Hepatic stellate cell (primary cell): ENCODE measurements at regions not wholly inside any gene's neighbourhood (a gene's known extent, or its start where the extent isn't known, plus 50 kb on each side); places are given as distances from the start of the nearest gene placed in this dataset.
"Not testable (repeated sequence)": the region's sequence is repeated elsewhere in the genome, so short reads cannot be mapped to it uniquely, and the experiment has no call there.

ENCODE experiments used
- DNase-seq: peaks from one replicate; pipeline ENCODE4 v3.0.0; 2011; ENCODE audit warnings: low spot score

DNA sequence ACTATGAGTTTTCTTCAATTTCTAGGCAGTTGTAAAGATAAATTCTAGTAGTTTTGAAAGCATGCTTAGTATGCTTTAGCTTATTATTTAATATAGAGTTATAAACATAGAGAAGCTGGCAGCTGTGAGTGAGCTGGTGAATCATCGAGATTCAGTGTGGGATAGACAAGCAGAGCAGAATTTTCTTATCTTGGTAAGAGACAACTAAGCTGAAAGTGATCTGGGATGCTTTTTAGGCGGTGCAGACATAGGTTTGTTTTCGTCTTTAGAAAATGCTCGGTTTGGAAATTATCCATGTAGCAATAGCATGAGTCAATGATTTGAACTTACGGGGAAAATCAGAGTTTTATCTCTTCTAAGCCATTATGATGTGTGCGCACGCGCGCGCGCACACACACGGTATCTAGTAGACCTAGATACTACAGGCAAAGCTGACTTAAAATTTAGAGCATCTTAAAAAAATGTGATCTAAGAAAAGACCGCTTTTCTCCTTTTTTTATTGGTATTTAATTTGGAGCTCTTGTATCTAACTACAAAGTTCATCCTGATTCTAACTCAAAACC, 128.3 kb upstream of the MAP3K7 start:
- DNase-seq: no peak

DNA sequence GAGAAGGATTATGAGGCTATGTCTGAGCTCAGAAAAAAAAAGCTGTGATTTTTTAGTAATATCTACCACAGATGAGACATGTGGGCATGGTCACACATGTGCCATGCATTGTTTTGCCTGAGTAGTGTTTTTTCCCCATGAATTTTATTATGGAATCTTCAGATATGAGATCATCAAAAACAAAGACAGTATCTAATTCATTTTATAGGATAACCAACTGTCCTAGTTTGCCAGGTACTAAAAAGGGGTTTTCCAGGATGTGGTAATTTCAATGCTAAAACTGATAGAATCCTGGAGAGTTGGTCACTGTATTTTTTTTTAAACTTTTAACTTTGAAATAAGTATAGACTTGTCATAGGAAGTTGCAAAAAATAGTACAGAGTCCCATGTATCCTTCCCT, 127.4 kb upstream of the MAP3K7 start:
- no peak for DNase-seq

DNA sequence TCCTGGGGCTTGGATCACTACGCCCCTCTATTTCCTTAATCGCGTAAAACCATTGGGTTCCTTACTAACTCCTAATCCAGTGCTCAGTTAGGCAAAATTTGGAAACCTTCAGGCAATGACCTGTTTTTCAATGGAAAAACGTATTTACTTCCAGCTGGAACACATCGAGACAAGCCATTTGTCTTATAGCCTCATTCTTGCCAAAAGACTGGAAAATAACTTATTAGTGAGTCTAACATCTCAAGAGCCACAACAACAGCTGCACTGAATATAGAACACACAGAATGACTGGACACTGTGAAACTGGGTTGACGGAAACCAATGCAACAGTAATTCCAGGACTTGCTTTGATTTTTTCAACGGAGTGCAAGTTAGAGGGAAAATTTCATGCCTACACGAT, 125.2 kb upstream of the MAP3K7 start:
- DNase-seq: no peak

DNA sequence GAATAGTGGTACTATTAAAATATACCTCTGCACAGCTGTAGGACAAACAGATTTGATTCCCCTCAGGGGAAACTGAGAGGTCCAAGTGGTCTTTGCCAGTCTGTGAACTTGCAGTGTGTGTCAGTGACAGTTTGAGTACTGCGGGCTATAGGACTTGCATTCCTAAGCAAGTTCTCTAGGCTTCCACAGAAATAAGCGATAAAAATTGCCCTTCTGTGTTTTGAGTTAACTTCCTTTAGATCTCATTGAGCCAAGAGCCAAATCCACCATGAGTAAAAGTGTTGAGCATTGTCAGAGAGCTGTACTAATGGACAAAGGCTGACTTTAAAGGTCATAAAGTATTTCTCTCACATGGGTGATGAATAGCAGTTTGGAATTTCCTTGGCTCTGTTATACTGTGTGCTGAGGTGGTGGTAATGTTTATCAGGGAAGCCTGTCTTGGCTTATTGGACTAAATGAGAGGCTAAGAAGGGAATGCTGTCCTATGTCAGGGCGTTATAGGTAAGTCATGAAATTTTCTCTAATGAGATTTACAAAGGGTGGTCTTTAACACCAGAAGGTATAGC, 122.6 kb upstream of the MAP3K7 start:
- no peak for DNase-seq

DNA sequence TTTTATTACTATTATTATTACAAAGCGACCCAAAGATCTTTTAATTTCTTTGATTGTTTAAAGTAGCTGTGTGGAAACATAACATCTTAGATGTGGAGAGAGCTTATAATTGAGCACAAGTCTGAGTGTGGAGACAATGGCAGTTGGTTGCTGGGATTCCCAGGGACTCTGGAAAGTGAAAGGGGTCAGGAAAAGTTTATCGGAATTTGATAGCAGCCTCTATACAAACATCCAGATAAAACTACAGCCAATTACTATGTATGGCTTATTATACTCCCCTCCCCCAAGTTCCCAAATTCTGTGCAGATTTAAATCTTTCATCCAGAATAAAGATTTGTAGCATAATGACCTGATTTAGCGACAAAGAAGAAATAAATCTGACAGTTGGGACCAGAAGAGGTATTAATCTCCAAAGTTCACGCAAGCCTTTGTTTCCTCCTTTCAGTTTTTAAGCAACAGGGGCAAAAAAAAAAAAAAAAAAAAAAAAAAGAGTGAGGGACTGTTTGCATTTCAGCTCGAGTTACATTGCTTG, 121.4 kb upstream of the MAP3K7 start:
- no peak for DNase-seq

DNA sequence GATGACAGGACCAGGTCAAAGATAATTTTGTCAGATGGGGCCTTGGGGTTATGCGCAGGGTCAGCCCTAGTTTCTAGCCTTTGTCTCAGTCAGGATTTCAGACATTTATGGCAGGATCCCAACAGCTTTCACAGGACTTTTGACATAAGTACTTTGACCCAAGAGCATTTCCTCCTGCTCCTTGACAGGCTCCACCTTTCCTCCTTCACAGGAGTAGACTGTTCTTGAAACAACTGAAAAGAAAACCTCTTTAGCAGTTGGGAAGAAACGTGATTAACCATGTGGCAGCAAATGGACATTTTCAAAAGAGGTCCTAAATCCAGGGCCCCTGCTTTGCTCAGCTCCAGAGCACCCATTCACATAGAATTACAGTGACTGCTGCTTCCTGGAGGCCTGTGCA, 120.4 kb upstream of the MAP3K7 start:
- DNase-seq: no peak

DNA sequence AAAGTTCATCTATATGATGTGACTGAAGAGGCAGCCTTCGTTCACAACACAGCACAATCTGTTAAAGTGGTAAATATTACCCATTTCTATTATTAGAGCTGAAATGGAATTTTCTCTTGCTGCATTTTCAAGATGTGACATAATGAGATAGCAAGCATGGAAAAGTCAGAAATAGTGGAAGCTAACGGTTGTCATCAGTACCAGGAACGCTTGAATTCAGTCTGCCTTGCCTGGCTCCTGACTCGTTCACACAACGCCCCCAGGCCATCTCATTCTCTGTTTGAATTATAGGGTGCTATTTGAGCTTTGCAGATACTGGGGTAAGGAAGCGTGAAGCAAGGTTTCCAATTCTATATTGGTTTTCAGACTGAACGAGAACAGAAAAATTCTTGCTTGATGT, 116.5 kb upstream of the MAP3K7 start:
- no peak for DNase-seq

DNA sequence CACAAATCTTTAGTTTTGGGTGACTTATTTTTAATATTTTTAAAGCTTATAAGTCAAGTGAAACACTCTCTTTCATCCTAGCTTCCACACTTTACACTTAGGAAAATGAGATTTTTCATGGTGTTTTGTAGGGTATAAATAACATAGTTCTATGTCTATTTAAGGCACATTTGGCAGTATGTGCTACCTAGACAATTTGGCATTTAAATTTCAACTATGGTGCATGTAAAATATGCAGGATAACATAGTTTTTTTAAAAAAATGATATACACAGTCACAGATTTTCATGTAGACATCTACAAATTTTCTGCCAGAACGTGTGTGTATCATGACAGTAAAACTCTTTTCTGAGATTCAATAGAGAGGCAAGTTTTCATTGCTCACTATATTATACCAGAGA, 115.1 kb upstream of the MAP3K7 start:
- no peak for DNase-seq

DNA sequence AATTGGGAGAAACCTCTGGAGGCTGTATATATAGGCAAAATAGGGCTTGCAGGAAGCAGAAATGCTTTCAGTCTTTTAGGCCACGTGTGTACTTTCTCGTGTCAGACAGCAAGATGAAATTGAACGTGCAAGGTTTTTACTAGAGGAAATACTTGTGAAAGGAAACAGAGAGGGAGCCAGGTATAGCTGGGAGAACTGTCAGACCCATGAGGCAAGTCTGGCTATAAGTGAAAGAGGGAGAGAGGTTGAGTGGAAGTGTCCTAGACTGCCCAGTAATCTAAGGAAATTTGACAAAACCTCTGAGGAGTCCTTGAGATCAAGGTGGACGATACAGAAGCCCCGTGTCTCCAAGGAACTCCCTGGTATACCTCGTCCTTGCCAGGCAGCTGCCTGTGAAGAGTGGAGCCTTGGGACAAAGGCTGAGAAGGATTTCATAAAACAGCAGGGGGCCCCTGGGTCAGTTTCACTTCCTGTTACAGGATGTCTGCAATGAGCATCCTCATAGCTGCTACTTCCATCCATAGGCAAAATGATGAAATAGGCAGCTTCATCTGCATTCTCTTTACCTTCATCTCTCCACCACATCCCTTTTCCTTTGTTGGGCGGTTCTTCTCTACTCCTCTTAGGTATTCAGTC, 114.4 kb upstream of the MAP3K7 start:
- DNase-seq: no peak

DNA sequence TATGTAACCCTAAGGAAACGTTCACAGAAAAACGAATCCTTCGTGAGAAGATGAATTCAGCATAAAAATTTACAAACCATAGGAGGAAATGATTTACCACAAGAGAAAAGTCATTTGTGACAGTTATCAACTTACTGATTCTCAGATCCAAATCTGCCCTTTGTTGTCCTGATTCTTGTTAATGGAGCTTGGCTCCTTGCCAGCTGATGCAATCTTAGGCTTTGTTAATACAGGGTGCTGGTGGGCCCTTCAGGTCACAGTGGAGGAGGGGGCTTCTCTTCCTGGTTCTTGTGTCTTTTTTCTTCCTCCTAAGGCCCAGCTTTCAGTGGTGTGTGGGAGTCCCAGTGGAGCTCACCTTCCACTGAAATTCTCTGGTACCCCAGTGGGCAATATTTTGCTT, 108.4 kb upstream of the MAP3K7 start:
- DNase-seq: no peak

DNA sequence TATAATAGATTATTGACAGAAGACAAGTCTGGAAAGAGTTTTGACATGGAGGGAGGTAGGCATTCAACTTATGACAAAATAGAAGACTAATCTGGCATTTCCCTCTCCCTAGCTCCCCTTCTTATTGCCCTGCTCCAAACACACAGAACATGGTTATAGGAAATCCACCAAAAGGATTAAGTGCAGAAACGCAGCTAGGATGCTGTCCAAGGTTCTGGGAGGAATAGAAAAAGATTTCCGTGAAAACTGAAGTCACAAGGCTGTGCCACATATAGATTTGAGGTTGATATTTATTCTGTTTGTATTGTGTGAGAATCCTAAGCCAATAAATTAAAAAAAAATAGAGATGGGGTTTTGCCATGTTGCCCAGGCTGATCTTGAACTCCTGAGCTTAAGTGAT, 107.9 kb upstream of the MAP3K7 start:
- no peak for DNase-seq

DNA sequence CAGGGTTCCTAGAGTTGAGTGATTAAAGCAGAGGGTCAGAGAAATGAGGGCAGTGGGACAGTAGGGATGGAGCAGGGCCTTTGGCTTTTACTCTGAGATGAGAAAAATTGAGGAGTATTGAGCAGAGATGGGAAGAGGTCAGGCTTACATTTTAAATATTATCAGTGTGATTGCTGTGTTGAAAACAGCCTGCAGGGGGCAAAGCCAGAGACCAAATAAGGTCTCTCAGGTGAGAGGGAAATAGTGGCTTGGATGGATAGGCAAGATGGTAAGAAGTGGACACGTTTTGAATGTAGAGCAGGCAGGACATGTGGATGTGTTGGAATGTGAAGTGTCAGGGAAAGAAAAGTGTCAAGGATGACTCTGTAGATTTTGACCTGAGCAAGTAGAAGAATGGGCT, 105.0 kb upstream of the MAP3K7 start:
- DNase-seq: no peak

DNA sequence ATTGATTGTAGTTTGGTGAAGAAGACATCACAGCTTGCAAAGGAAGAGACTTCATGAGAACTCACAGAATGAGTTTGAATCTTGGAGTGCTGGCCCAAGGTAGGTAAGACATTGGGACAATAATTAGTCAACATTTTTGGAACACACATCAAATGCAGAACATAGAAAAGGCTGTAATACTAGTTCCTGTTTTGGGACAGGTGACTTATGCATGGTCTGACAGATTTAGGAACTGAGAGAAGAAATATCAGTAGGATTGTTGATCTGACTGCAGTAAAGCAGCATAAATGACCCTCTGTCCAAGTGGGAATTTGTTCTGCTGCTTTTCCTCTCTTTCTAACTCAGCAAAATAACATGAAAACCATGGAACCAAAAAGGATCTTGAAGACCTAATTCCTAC, 102.3 kb upstream of the MAP3K7 start:
- no peak for DNase-seq

DNA sequence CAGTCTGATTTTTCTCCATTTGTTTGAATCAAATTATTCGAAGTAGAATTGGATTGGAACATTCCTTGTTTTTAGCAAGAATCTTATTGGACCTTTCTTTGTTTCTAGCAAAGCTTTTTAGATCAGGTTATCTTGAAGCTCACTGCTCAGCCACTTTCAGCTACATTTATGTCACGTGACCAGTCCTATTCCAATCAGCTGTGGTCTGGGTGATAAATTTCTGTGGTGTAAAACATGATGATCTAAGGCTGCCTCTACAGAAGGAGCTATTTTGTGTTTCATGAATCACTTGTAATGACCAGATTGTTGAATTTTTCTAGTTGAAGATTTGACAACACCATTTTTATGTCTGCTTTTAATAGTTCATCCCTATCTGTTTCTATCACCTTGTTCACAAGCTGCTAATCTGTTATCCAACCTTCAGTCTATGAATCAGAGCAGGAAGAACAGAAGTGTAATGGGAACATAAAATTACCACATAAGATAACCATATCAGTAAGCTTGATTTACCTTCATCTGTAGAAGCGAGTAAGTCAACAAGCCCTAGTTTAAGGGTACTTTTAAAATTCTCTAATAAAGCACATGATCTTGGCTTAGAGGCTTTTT, 101.0 kb upstream of the MAP3K7 start:
- DNase-seq: no peak

DNA sequence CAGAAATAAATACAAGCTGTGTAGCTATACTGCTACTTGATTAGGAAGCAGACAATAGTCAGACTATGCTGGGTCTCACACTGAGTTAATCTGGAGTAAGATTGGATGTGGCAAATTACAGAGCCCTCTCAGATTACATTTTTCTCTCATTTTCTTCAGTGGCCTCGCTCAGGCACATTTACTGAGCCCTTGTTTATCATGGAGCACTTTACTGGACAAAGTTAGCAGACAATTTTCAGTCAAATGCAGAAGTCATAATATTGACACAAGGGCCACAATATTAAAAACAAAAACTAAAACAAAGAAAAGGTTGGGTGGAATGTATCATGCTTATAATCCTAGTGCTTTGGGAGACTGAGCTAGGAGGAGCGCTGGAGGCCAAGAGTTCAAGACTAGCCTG, 95.0 kb upstream of the MAP3K7 start:
- DNase-seq: no peak

DNA sequence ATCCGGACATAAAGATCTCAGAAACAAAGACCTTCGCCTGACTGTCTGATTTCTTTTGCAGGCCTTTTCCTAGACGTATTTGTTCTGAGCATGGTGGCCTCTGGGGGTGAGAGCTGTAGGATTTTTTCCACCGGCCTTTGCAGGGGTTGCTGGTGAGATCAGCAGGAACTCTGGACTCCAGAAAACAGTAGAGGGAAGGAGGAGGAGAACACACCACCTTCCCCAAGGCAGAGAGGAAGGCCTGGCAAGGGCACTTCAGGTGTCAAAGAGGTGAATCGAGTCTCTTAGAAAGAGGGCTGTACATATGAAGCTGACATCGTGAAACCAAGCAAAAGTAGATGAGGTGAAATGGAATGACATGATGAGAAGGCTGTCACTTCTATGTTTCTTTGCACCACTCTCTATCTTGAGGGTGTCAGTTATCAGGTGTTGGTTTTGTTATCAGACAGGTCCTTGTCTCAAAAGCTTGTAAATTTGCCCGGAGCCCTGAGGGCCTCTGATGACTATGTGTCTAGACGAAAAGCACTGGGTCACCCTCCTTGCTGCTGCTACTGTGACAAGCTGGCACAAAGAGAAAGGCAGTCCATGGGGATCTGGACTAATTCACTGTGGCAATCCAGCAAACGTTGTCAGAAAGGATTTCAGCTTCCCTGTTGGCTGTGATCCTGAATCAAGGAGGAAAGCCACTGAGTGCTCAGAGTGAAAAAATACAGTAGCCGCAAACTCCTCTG, 91.3 kb upstream of the MAP3K7 start:
- DNase-seq: no peak

DNA sequence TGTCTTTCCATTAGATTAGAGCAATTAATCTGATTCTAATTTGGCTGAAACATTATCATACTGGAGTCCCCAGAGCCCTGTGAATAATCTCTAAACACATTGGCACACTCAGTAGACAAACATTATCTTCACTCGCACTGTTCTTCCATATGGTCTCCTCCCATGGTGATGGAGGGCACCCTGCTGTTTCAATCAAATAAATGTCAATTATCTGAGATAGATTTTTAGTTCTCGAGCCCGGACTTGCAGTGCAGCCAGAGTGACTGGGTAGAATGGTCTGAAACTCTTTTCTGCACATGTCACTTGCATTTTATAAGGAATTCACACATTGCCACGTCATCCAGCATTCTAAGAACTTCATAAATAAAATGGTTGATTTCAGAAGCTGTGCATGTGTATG, 90.6 kb upstream of the MAP3K7 start:
- no peak for DNase-seq

DNA sequence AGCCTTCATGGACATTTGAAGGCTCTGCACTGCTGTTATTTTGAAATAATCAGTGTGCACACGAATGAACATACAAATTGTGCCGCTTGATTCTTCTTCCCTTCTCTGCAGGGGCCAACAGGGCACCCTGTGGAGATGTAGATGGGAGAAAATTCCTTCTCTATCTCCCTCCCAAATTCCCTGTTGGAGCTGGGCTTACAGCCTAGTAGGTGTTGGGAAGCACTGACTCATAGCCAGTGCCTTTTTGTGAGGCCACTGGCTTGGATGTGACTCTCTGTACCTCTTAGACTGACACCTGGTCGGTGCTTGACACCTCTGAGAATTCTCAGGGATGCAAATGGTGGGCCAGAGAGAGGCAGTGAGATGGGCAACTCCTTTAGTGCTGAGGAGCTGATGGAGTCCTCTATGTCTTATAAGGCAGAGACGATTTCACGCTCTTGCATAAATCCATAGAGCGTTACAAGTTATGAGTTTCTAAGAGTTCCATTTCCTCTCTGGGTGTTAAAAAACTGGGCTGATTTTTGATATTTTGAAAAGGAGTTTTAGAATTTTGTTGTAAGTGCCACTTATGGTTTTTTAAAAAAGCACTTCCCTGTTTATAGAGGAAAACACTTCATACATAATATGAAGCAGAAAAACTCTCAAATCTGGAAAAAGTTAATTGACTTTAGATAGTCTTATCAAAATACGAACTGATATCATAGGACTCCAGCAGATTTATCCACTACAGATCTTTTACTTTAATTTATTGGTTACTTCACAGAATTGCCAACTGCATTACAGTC, 89.8 kb upstream of the MAP3K7 start:
- DNase-seq: no peak

DNA sequence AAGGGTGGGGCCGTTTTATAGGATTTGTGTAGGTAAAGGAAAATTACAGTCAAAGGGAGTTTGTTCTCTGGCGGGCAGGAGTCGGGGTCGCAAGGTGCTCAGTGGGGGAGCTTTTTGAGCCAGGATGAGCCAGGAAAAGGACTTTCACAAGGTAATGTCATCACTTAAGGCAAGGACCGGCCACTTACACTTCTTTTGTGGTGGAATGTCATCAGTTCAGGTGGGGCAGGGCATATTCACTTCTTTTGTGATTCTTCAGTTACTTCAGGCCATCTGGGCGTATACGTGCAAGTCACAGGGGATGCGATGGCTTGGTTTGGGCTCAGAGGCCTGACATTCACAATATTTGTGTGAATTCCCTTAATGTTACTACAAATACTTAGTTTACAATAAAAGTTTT, 88.2 kb upstream of the MAP3K7 start:
- DNase-seq: not testable (repeated sequence)

DNA sequence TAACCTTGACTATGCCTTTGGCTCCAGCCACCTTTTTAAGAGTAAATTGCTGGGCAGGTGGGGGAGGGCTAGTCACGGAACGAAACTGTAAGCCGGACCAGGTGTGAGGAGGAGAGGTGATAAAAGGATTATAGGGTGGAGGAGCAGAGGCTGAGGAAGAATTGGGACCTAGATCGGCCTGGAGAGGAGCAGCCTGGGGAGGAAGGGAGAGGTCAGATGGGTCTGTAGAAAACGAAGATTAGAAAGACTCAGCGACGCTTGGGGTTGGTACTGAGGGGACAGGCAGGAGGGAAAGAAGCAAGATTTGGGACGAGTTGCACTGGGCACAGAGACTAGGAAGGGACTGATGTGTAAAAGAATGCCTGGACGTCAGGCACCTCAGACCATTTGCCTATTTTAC, 87.2 kb upstream of the MAP3K7 start:
- DNase-seq: not testable (repeated sequence)

DNA sequence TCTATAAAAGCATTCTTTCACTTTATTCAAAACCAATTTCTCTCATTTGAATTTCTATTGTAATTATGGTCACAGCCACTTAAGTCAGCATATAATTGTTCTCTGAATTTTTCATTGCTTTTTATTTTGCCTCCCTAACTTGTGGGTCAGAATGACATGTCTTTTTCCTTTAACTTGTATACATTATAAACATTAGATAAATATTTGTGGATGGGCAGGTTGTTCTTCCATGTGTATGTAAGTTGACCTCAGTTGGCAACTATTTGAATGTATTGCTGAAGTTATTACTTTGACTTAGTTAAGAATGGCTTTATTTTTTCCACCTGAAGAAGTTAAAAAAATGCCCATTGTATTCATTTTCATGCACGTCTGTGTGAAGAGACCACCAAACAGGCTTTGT, 83.0 kb upstream of the MAP3K7 start:
- no peak for DNase-seq

DNA sequence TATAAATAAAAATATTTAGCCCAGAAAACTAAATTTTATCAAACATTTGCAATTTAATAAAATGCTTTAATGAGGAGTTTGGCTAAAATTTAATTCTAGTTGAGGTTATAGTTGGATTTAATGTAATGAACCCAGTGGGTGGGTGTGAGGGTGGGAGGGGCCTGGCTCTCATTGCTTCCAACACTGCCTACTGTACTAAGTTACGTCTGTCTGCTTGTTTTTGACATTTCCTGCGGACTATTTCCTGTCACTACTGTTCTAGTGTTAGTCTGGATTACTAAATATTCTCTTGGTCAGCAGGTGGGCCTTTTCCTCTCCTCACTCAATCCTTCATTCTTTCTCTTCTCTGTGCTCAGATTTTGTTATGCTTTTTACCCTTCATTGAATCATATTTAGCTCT, 82.5 kb upstream of the MAP3K7 start:
- no peak for DNase-seq
